Mesenchymal stem cell (in vitro differentiated cells and primary cell): ENCODE measurements at regions not wholly inside any gene's neighbourhood (a gene's known extent, or its start where the extent isn't known, plus 50 kb on each side); places are given as distances from the start of the nearest gene placed in this dataset.

ENCODE experiments used
- DNase-seq: peaks from one replicate; pipeline ENCODE4 v3.0.0-alpha.2; 2013
- H2AFZ ChIP-seq: one replicate; pipeline ENCODE4 v1.6.1; 2013; ENCODE audit warnings: low read depth, mild to moderate bottlenecking, control low read depth, inconsistent platforms, low read length, moderate library complexity
- H2AK5ac ChIP-seq: 2 replicates; pipeline ENCODE4 v1.6.1; 2013; ENCODE audit warnings: low read length, moderate library complexity, mild to moderate bottlenecking, inconsistent platforms; ENCODE audit not compliant: severe bottlenecking
- H2BK120ac ChIP-seq: one replicate; pipeline ENCODE4 v1.6.1; 2013; ENCODE audit warnings: low read depth, mild to moderate bottlenecking, inconsistent platforms, low read length, moderate library complexity
- H2BK12ac ChIP-seq, 2 experiments: one replicate each; pipeline ENCODE4 v1.6.1; 2013; ENCODE audit warnings: inconsistent platforms in 2 of 2, low read length in 2 of 2, mild to moderate bottlenecking in 2 of 2, moderate library complexity in 2 of 2, control low read depth in 1 of 2
- H2BK15ac ChIP-seq: one replicate; pipeline ENCODE4 v1.6.1; 2013; ENCODE audit warnings: mild to moderate bottlenecking, low read depth, inconsistent platforms; ENCODE audit not compliant: poor library complexity, severe bottlenecking
- H2BK5ac ChIP-seq: 2 replicates; pipeline ENCODE4 v1.6.1; 2013; ENCODE audit warnings: low read depth, mild to moderate bottlenecking, low read length, control low read depth, inconsistent platforms; ENCODE audit not compliant: poor library complexity, severe bottlenecking
- H3K14ac ChIP-seq, 2 experiments: one replicate each; pipeline ENCODE4 v1.6.1; 2013; ENCODE audit warnings: inconsistent platforms in 2 of 2, low read length in 2 of 2, control low read depth in 1 of 2, mild to moderate bottlenecking in 1 of 2, moderate library complexity in 1 of 2
- H3K18ac ChIP-seq, 2 experiments: one replicate each; pipeline ENCODE4 v1.6.1; 2013; ENCODE audit warnings: inconsistent platforms in 2 of 2, low read length in 2 of 2, control low read depth in 1 of 2, low read depth in 1 of 2, mild to moderate bottlenecking in 1 of 2
- H3K23ac ChIP-seq, 2 experiments: one replicate each; pipeline ENCODE4 v1.6.1; 2013; ENCODE audit warnings: inconsistent platforms in 2 of 2, low read length in 2 of 2, mild to moderate bottlenecking in 2 of 2, moderate library complexity in 2 of 2, control low read depth in 1 of 2
- H3K27ac ChIP-seq: 2 replicates; pipeline ENCODE4 v1.5.1; 2013; ENCODE audit warnings: mild to moderate bottlenecking, moderate library complexity, low read length, control low read depth, inconsistent platforms; ENCODE audit not compliant: poor library complexity, severe bottlenecking
- H3K27me3 ChIP-seq, 2 experiments: 2 replicates each; pipeline versions ENCODE4 v1.6.1 to v1.7.0; 2013; ENCODE audit warnings: low read length in 2 of 2, mild to moderate bottlenecking in 2 of 2, moderate library complexity in 2 of 2, control low read depth in 1 of 2, inconsistent platforms in 1 of 2; ENCODE audit not compliant: control insufficient read depth in 1 of 2, insufficient read depth in 1 of 2
- H3K36me3 ChIP-seq, 2 experiments: 2 replicates each; pipeline versions ENCODE4 v1.6.1 to v1.7.0; 2013; ENCODE audit warnings: low read length in 2 of 2, control low read depth in 1 of 2, inconsistent platforms in 1 of 2, low read depth in 1 of 2, mild to moderate bottlenecking in 1 of 2; ENCODE audit not compliant: insufficient read depth in 2 of 2, control insufficient read depth in 1 of 2
- H3K4ac ChIP-seq, 2 experiments: one replicate each; pipeline ENCODE4 v1.6.1; 2013; ENCODE audit warnings: inconsistent platforms in 2 of 2, low read length in 2 of 2, mild to moderate bottlenecking in 2 of 2, moderate library complexity in 2 of 2, control low read depth in 1 of 2, low read depth in 1 of 2
- H3K4me1 ChIP-seq: 2 replicates; pipeline ENCODE4 v1.6.1; 2013; ENCODE audit warnings: low read depth, low read length, control low read depth; ENCODE audit not compliant: control insufficient read depth, insufficient read depth
- H3K4me2 ChIP-seq: 2 replicates; pipeline ENCODE4 v1.6.1; 2013; ENCODE audit warnings: low read length, mild to moderate bottlenecking, inconsistent platforms; ENCODE audit not compliant: poor library complexity, severe bottlenecking
- H3K4me3 ChIP-seq, 2 experiments: 2 replicates each; pipeline versions ENCODE4 v1.5.1 to v1.7.0; 2013; ENCODE audit warnings: low read length in 2 of 2, mild to moderate bottlenecking in 2 of 2, control low read depth in 1 of 2, low read depth in 1 of 2; ENCODE audit not compliant: insufficient read depth in 1 of 2
- H3K79me1 ChIP-seq: replicated peaks from 2 replicates; pipeline ENCODE4 v1.6.1; 2013; ENCODE audit warnings: mild to moderate bottlenecking, control low read depth, low read length, inconsistent platforms; ENCODE audit not compliant: poor library complexity, severe bottlenecking
- H3K9ac ChIP-seq: 2 replicates; pipeline ENCODE4 v1.7.0; 2013; ENCODE audit warnings: mild to moderate bottlenecking, low read length, moderate library complexity
- H3K9me3 ChIP-seq: 2 replicates; pipeline ENCODE4 v1.7.0; 2013; ENCODE audit warnings: mild to moderate bottlenecking, low read length; ENCODE audit not compliant: control insufficient read depth
- H4K8ac ChIP-seq: one replicate; pipeline ENCODE4 v1.6.1; 2013; ENCODE audit warnings: inconsistent platforms, mild to moderate bottlenecking, low read length, moderate library complexity
- H4K91ac ChIP-seq: one replicate; pipeline ENCODE4 v1.6.1; 2013; ENCODE audit warnings: mild to moderate bottlenecking, low read length, inconsistent platforms
- WGBS: methylation state at CpG from one replicate; pipeline ENCODE4 v1.1.7; 2013; ENCODE audit warnings: mixed read lengths; 5-methylcytosine and 5-hydroxymethylcytosine counted together

- Histone ChIP-seq H2BK120ac (no peak overlapping the region), H4K91ac (no peak overlapping the region), H2BK12ac (no peak overlapping the region), H3K79me1 (no peaks in the 10 kb centered on the region), H3K18ac (no peak overlapping the region), H2BK15ac (no peak overlapping the region), H3K4ac (no peak overlapping the region), H3K9me3 (peaks cover 14% of the 10 kb centered on the region), H4K8ac (no peak overlapping the region), H2AFZ (no peak overlapping the region), H3K4me2 (no peak overlapping the region), H3K36me3 (no peaks in the 10 kb centered on the region), H3K9ac (no peak overlapping the region), H3K23ac (no peak overlapping the region), H3K4me1 (no peaks in the 10 kb centered on the region), H2BK5ac (no peak overlapping the region), H3K14ac (no peak overlapping the region), H3K4me3 (no peak overlapping the region), H3K27ac (no peak overlapping the region), H3K27me3 (no peaks in the 10 kb centered on the region), H2AK5ac (no peak overlapping the region)
- WGBS, result no CpG with 5 or more reads among the region's 1 CpG
- no peak for DNase-seq
These were observed 535.4 kb upstream of the BCHE start for GRCh38 chr3:166372571-166373106.

- H3K4me2 ChIP-seq, result no peak overlapping the region
- H3K27me3 ChIP-seq, result no peaks in the 10 kb centered on the region
- H3K23ac ChIP-seq, result no peak overlapping the region
- H3K4me1 ChIP-seq, result no peaks in the 10 kb centered on the region
- no peak overlapping the region for H3K4ac ChIP-seq
- H3K27ac ChIP-seq, result no peak overlapping the region
- H2BK12ac ChIP-seq, result no peak overlapping the region
- H3K9me3 ChIP-seq, result peaks cover 14% of the 10 kb centered on the region
- 52% methylated on average over 2 of the region's 2 CpGs for WGBS
- no peak overlapping the region for H3K9ac ChIP-seq
- H2AK5ac ChIP-seq, result no peak overlapping the region
- no peaks in the 10 kb centered on the region for H3K79me1 ChIP-seq
- H2AFZ ChIP-seq, result no peak overlapping the region
- peak; percentile 38 for DNase-seq
- no peaks in the 10 kb centered on the region for H3K36me3 ChIP-seq
- H2BK120ac ChIP-seq, result no peak overlapping the region
- H4K91ac ChIP-seq, result no peak overlapping the region
- no peak overlapping the region for H4K8ac ChIP-seq
- H3K4me3 ChIP-seq, result no peak overlapping the region
- H3K14ac ChIP-seq, result peak overlapping the region in 1 of 2 experiments; percentile 45
- H2BK5ac ChIP-seq, result no peak overlapping the region
- no peak overlapping the region for H2BK15ac ChIP-seq
- no peak overlapping the region for H3K18ac ChIP-seq
These were observed 530.8 kb upstream of the BCHE start for GRCh38 chr3:166367947-166368533.

GRCh38 chr3:166362698-166363097, 525.5 kb upstream of the BCHE start:
- peaks cover 3% of the 10 kb centered on the region for H3K9me3 ChIP-seq

GRCh38 chr3:166360720-166361119, 523.5 kb upstream of the BCHE start:
- no peaks in the 10 kb centered on the region for H3K79me1 ChIP-seq
- H4K8ac ChIP-seq, result no peak overlapping the region
- H2BK12ac ChIP-seq, result no peak overlapping the region
- DNase-seq, result no peak
- H3K27ac ChIP-seq, result no peak overlapping the region
- no peak overlapping the region for H4K91ac ChIP-seq
- H2AFZ ChIP-seq, result no peak overlapping the region
- H2BK15ac ChIP-seq, result no peak overlapping the region
- H3K18ac ChIP-seq, result no peak overlapping the region
- H3K4me3 ChIP-seq, result no peak overlapping the region
- no peak overlapping the region for H2AK5ac ChIP-seq
- no peak overlapping the region for H3K23ac ChIP-seq
- H2BK5ac ChIP-seq, result no peak overlapping the region
- no peak overlapping the region for H3K9ac ChIP-seq
- peaks cover 3% of the 10 kb centered on the region for H3K9me3 ChIP-seq
- H3K14ac ChIP-seq, result no peak overlapping the region
- no peaks in the 10 kb centered on the region for H3K36me3 ChIP-seq
- H3K4ac ChIP-seq, result no peak overlapping the region
- H3K4me1 ChIP-seq, result no peaks in the 10 kb centered on the region
- no peak overlapping the region for H2BK120ac ChIP-seq
- H3K27me3 ChIP-seq, result no peaks in the 10 kb centered on the region
- no peak overlapping the region for H3K4me2 ChIP-seq

More at GRCh38 chr3:166362698-166363097, 525.5 kb upstream of the BCHE start:
- H2BK5ac ChIP-seq, result no peak overlapping the region
- no peak overlapping the region for H3K4ac ChIP-seq
- no peak overlapping the region for H3K9ac ChIP-seq
- no peak overlapping the region for H2AFZ ChIP-seq
- no peak overlapping the region for H2AK5ac ChIP-seq
- H4K91ac ChIP-seq, result no peak overlapping the region
- no peak overlapping the region for H3K4me3 ChIP-seq
- H3K4me2 ChIP-seq, result no peak overlapping the region
- no peak overlapping the region for H3K27ac ChIP-seq
- no peak overlapping the region for H2BK12ac ChIP-seq
- no peaks in the 10 kb centered on the region for H3K4me1 ChIP-seq
- no peaks in the 10 kb centered on the region for H3K27me3 ChIP-seq
- WGBS, result 73% methylated on average over 1 of the region's 2 CpGs
- H3K36me3 ChIP-seq, result no peaks in the 10 kb centered on the region
- H3K18ac ChIP-seq, result no peak overlapping the region
- no peak overlapping the region for H2BK15ac ChIP-seq
- no peaks in the 10 kb centered on the region for H3K79me1 ChIP-seq
- H2BK120ac ChIP-seq, result no peak overlapping the region
- H4K8ac ChIP-seq, result no peak overlapping the region
- H3K14ac ChIP-seq, result no peak overlapping the region
- no peak for DNase-seq
- H3K23ac ChIP-seq, result no peak overlapping the region
